BE2C (cell line): ENCODE measurements at regions not wholly inside any gene's neighbourhood (a gene's known extent, or its start where the extent isn't known, plus 50 kb on each side); places are given as distances from the start of the nearest gene placed in this dataset.

ENCODE experiments used
- DNase-seq: peaks from one replicate; pipeline ENCODE4 v3.0.0-alpha.2; 2020
- H3K27me3 ChIP-seq: fragments of 250-450 bp; sonication (Bioruptor Pico); 2 replicates; pipeline ENCODE4 v1.5.1; 2020; ENCODE audit warnings: mild to moderate bottlenecking
- H3K36me3 ChIP-seq: fragments of 250-450 bp; sonication (Bioruptor Pico); 2 replicates; pipeline ENCODE4 v1.5.1; 2020; ENCODE audit warnings: mild to moderate bottlenecking
- H3K4me1 ChIP-seq: fragments of 250-450 bp; sonication (Bioruptor Pico); 2 replicates; pipeline ENCODE4 v1.5.1; 2020
- H3K4me3 ChIP-seq: 2 replicates; pipeline ENCODE4 v1.5.1; 2011; ENCODE audit warnings: low read depth, low read length
- H3K9me3 ChIP-seq: fragments of 250-450 bp; sonication (Bioruptor Pico); 2 replicates; pipeline ENCODE4 v1.5.1; 2020
- CTCF ChIP-seq: IDR thresholded peaks from 2 replicates; pipeline ENCODE4 v1.5.1; 2012; ENCODE audit warnings: mild to moderate bottlenecking, low read depth, low read length

GRCh38 chr2:234834228-234834923 lies 117.4 kb upstream of the SH3BP4 start:
- DNase-seq, result no peak
- TF ChIP-seq CTCF, result no peak
- no peak overlapping the region for H3K4me3 ChIP-seq
- no peaks in the 10 kb centered on the region for H3K36me3 ChIP-seq
- no peaks in the 10 kb centered on the region for H3K9me3 ChIP-seq
- no peaks in the 10 kb centered on the region for H3K27me3 ChIP-seq
- H3K4me1 ChIP-seq, result peaks cover 12% of the 10 kb centered on the region

DNA sequence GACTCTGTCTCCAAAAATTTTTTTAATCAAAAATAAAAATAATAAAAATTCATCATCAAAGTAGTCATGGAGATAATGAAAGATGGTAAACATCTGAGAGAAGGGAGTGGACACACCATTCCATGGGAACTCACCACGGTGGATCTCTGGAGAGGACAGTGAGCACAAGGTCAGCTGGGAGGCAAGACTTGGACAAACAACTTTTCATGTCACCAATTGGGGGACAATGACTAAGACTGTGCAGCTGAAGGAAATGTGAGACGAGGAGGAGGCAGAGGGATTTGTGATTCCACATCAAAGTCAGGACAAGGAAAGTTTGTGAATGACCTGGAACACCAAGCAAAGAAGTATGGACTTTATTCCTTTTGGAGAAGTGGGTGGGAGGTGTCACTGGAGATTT lies 121.0 kb upstream of the SH3BP4 start:
- TF ChIP-seq CTCF, result no peak
- Histone ChIP-seq H3K36me3 (no peaks in the 10 kb centered on the region), H3K4me1 (peaks cover 4% of the 10 kb centered on the region)

DNA sequence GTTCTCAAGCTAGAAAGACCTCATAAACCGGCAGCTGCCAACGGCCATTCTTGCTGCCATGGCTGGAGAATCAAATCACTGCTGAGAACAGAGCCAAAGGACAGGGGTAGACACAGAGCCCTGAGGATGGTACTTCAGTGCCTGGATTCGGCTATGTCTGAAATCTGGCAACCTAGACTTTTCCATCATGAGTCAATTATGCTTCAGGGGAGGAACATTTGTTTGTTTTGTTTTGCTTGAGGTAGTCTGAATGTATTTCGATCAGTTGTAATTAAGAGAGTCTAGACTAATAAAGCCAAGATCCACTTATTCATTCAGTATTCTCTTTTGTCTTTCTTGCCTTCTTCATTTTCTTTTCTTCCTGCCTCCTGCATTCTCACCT lies 122.8 kb upstream of the SH3BP4 start:
- DNase-seq, result no peak
- H3K27me3 ChIP-seq, result no peaks in the 10 kb centered on the region
- no peak for TF ChIP-seq CTCF
- no peaks in the 10 kb centered on the region for H3K36me3 ChIP-seq
- no peak overlapping the region for H3K4me3 ChIP-seq
- no peaks in the 10 kb centered on the region; the same call in 1 of the 2 replicates for H3K4me1 ChIP-seq
- H3K9me3 ChIP-seq, result no peaks in the 10 kb centered on the region

More for the DNA sequence above, 121.0 kb upstream of the SH3BP4 start:
- Histone ChIP-seq H3K9me3 (no peaks in the 10 kb centered on the region), H3K27me3 (no peaks in the 10 kb centered on the region), H3K4me3 (no peak overlapping the region)
- DNase-seq, result no peak

- H3K9me3 ChIP-seq, result no peaks in the 10 kb centered on the region
- DNase-seq, result no peak
- TF ChIP-seq CTCF, result no peak
- H3K4me1 ChIP-seq, result no peaks in the 10 kb centered on the region; the same call in 1 of the 2 replicates
- H3K4me3 ChIP-seq, result no peak overlapping the region
- no peaks in the 10 kb centered on the region for H3K27me3 ChIP-seq
- H3K36me3 ChIP-seq, result no peaks in the 10 kb centered on the region
Observed at GRCh38 chr2:234828382-234829073, 123.3 kb upstream of the SH3BP4 start.

GRCh38 chr2:234827096-234827860 lies 124.5 kb upstream of the SH3BP4 start:
- no peaks in the 10 kb centered on the region for H3K27me3 ChIP-seq
- no peak for DNase-seq
- no peaks in the 10 kb centered on the region; the same call in 1 of the 2 replicates for H3K4me1 ChIP-seq
- TF ChIP-seq CTCF, result no peak
- H3K4me3 ChIP-seq, result no peak overlapping the region
- no peaks in the 10 kb centered on the region for H3K36me3 ChIP-seq
- no peaks in the 10 kb centered on the region for H3K9me3 ChIP-seq

DNA sequence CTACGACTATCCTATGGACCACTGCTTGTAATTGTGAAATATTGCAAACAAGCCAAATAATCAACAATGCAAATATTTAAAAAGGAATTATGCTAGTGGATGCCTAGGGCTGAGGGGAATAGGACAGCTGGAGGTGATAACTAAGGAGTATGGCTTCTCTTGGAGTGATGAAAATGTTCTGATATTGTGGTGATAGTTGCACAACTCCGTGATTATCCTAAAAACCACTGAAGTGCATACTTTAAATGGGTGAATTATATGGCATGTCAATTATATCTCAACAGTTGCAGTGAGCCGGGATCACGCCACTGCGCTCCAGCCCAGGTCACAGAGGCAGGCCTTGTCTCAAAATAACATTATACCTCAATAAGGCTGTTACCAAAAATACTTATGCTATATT lies 125.1 kb upstream of the SH3BP4 start:
- Histone ChIP-seq H3K27me3 (no peaks in the 10 kb centered on the region), H3K4me3 (no peak overlapping the region), H3K9me3 (no peaks in the 10 kb centered on the region), H3K4me1 (no peaks in the 10 kb centered on the region; the same call in 1 of the 2 replicates), H3K36me3 (no peaks in the 10 kb centered on the region)
- no peak for TF ChIP-seq CTCF
- no peak for DNase-seq
